Type B pancreatic cell (in vitro differentiated cells): ENCODE measurements at regions not wholly inside any gene's neighbourhood (a gene's known extent, or its start where the extent isn't known, plus 50 kb on each side); places are given as distances from the start of the nearest gene placed in this dataset.
"Not testable (repeated sequence)": the region's sequence is repeated elsewhere in the genome, so short reads cannot be mapped to it uniquely, and the experiment has no call there.

Experiments used
- DNase-seq: peaks from one replicate; pipeline ENCODE4 v3.0.0; 2021; ENCODE audit warnings: mixed read lengths; ENCODE audit not compliant: unreplicated experiment; ENCODE audit errors: extremely low spot score
- H3K27ac Mint-ChIP-seq: 2 replicates; pipeline ENCODE4 v1.8.0; 2021; ENCODE audit warnings: mild to moderate bottlenecking, mixed read lengths
- H3K27me3 Mint-ChIP-seq: 2 replicates; pipeline ENCODE4 v1.8.0; 2021; ENCODE audit warnings: mixed read lengths
- H3K36me3 Mint-ChIP-seq: 2 replicates; pipeline ENCODE4 v1.8.0; 2021; ENCODE audit warnings: mixed read lengths
- H3K4me1 Mint-ChIP-seq: one replicate; pipeline ENCODE4 v1.8.0; 2021; ENCODE audit warnings: mixed read lengths; ENCODE audit not compliant: unreplicated experiment
- H3K4me3 Mint-ChIP-seq: 2 replicates; pipeline ENCODE4 v1.8.0; 2021; ENCODE audit warnings: mild to moderate bottlenecking, mixed read lengths
- H3K9me3 Mint-ChIP-seq: 2 replicates; pipeline ENCODE4 v1.8.0; 2021; ENCODE audit warnings: mixed read lengths
- CTCF ChIP-seq: fragments of 200-600 bp; sonication (generic); conservative IDR thresholded peaks from 2 replicates; pipeline ENCODE4 v1.5.0; 2021; ENCODE audit warnings: antibody characterized with exemption, mild to moderate bottlenecking

GRCh38 chr2:239830121-239831000 is 194.8 kb downstream of the NDUFA10 start:
- DNase-seq, result peak; percentile 56
- Mint-ChIP-seq H3K4me3 (no peak overlapping the region), H3K9me3 (no peaks in the 10 kb centered on the region), H3K4me1 (peaks cover 16% of the 10 kb centered on the region), H3K36me3 (no peaks in the 10 kb centered on the region), H3K27ac (no peak overlapping the region), H3K27me3 (peaks cover 4% of the 10 kb centered on the region)
- TF ChIP-seq CTCF, result no peak

- peak; percentile 52 for DNase-seq
- TF ChIP-seq CTCF, result no peak
- peaks cover 22% of the 10 kb centered on the region for H3K4me1 Mint-ChIP-seq
- H3K36me3 Mint-ChIP-seq, result no peaks in the 10 kb centered on the region
- H3K27ac Mint-ChIP-seq, result no peak overlapping the region
- H3K9me3 Mint-ChIP-seq, result peaks cover 6% of the 10 kb centered on the region
- peaks cover 6% of the 10 kb centered on the region for H3K27me3 Mint-ChIP-seq
- no peak overlapping the region for H3K4me3 Mint-ChIP-seq
Measured at GRCh38 chr2:239829326-239829725, 195.8 kb downstream of the NDUFA10 start.

GRCh38 chr2:239828973-239829275 is 196.2 kb downstream of the NDUFA10 start:
- H3K27me3 Mint-ChIP-seq, H3K9me3 Mint-ChIP-seq, H3K27ac Mint-ChIP-seq, H3K4me3 Mint-ChIP-seq, H3K36me3 Mint-ChIP-seq: not testable (repeated sequence)
- peaks cover 25% of the 10 kb centered on the region for H3K4me1 Mint-ChIP-seq
- peak; percentile 54 for DNase-seq

GRCh38 chr2:239828192-239828972 is 196.8 kb downstream of the NDUFA10 start:
- no peak overlapping the region for H3K4me3 Mint-ChIP-seq
- no peak overlapping the region for H3K27ac Mint-ChIP-seq
- peaks cover 25% of the 10 kb centered on the region for H3K4me1 Mint-ChIP-seq
- H3K27me3 Mint-ChIP-seq, result peaks cover 8% of the 10 kb centered on the region
- H3K36me3 Mint-ChIP-seq, result no peaks in the 10 kb centered on the region
- peaks cover 8% of the 10 kb centered on the region for H3K9me3 Mint-ChIP-seq
- DNase-seq, result peak; percentile 57
- TF ChIP-seq CTCF, result no peak

- no peak for TF ChIP-seq CTCF
- Mint-ChIP-seq H3K4me1 (peaks cover 25% of the 10 kb centered on the region), H3K4me3 (no peak overlapping the region), H3K9me3 (peaks cover 8% of the 10 kb centered on the region), H3K27me3 (peaks cover 10% of the 10 kb centered on the region), H3K36me3 (no peaks in the 10 kb centered on the region), H3K27ac (no peak overlapping the region)
- DNase-seq, result peak; percentile 56
Measured at GRCh38 chr2:239827523-239827890, 197.6 kb downstream of the NDUFA10 start.

GRCh38 chr2:239826786-239827522 is 198.2 kb downstream of the NDUFA10 start:
- peaks cover 8% of the 10 kb centered on the region for H3K9me3 Mint-ChIP-seq
- H3K27ac Mint-ChIP-seq, result no peak overlapping the region
- DNase-seq, result peak; percentile 40
- peaks cover 23% of the 10 kb centered on the region for H3K4me1 Mint-ChIP-seq
- H3K36me3 Mint-ChIP-seq, result no peaks in the 10 kb centered on the region
- no peak overlapping the region for H3K4me3 Mint-ChIP-seq
- TF ChIP-seq CTCF, result no peak
- H3K27me3 Mint-ChIP-seq, result peaks cover 13% of the 10 kb centered on the region
